Adipocyte (in vitro differentiated cells): ENCODE measurements at regions not wholly inside any gene's neighbourhood (a gene's known extent, or its start where the extent isn't known, plus 50 kb on each side); places are given as distances from the start of the nearest gene placed in this dataset.
"Not testable (repeated sequence)": the region's sequence is repeated elsewhere in the genome, so short reads cannot be mapped to it uniquely, and the experiment has no call there.

Experiments
- DNase-seq: peaks from one replicate; pipeline ENCODE4 v3.0.0-alpha.2; 2015; ENCODE audit warnings: low read depth
- H3K27me3 ChIP-seq: replicated peaks from 2 replicates; pipeline ENCODE4 v1.7.0; 2013; ENCODE audit warnings: mild to moderate bottlenecking, low read length, moderate library complexity; ENCODE audit not compliant: control insufficient read depth, insufficient read depth
- H3K36me3 ChIP-seq: 2 replicates; pipeline ENCODE4 v1.7.0; 2013; ENCODE audit warnings: low read length, mild to moderate bottlenecking, moderate library complexity; ENCODE audit not compliant: control insufficient read depth, insufficient read depth, severe bottlenecking
- H3K4me1 ChIP-seq: 2 replicates; pipeline ENCODE4 v1.7.0; 2013; ENCODE audit warnings: mild to moderate bottlenecking, low read length, moderate library complexity; ENCODE audit not compliant: control insufficient read depth, insufficient read depth
- H3K4me3 ChIP-seq: 2 replicates; pipeline ENCODE4 v1.7.0; 2013; ENCODE audit warnings: mild to moderate bottlenecking, low read length, moderate library complexity
- H3K9ac ChIP-seq: 2 replicates; pipeline ENCODE4 v1.7.0; 2013; ENCODE audit warnings: mild to moderate bottlenecking, low read length, moderate library complexity
- H3K9me3 ChIP-seq: 2 replicates; pipeline ENCODE4 v1.7.0; 2013; ENCODE audit warnings: mild to moderate bottlenecking, low read length, moderate library complexity; ENCODE audit not compliant: control insufficient read depth

DNA sequence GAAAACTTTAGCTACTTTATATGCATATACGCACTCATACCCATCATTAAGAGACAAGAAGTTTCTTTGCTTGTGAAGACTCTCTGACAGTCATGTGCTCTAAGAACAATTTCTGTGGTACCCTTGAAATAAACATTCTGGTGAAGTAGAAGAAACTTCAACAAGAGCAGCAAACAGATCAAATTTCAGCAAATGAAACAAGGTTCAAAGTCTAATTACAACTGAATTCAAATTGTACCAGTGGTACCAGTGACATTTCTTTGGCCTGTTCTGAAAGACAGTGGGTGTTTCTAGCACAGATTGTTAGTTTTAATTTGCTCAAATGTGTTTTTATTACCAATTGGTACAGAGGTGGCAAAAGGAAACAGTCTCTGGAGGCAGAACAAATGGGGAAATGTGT is 391.0 kb downstream of the CHSY3 start:
- Histone ChIP-seq H3K9ac (no peak overlapping the region), H3K27me3 (no peaks in the 10 kb centered on the region), H3K4me3 (no peak overlapping the region), H3K36me3 (no peaks in the 10 kb centered on the region), H3K4me1 (peaks cover 2% of the 10 kb centered on the region), H3K9me3 (no peaks in the 10 kb centered on the region)
- DNase-seq, result peak; percentile 3

DNA sequence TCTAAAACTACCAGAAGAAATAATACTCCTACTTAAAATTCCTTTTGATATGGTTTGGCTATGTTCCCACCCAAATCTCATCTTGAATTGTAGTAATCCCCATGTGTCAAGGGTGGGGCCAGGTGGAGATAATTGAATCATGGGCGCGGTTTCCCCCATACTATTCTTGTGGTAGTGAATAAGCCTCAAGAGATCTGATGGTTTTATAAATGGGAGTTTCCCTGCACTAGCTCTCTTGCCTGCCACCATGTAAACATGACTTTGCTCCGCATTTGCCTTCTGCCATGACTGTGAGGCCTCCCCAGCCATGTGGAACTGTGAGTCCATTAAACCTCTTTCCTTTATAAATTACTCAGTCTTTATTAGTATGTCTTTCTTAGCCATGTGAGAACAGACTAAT is 390.5 kb downstream of the CHSY3 start:
- H3K9me3 ChIP-seq, DNase-seq, H3K4me3 ChIP-seq, H3K4me1 ChIP-seq, H3K9ac ChIP-seq, H3K27me3 ChIP-seq, H3K36me3 ChIP-seq: not testable (repeated sequence)

DNA sequence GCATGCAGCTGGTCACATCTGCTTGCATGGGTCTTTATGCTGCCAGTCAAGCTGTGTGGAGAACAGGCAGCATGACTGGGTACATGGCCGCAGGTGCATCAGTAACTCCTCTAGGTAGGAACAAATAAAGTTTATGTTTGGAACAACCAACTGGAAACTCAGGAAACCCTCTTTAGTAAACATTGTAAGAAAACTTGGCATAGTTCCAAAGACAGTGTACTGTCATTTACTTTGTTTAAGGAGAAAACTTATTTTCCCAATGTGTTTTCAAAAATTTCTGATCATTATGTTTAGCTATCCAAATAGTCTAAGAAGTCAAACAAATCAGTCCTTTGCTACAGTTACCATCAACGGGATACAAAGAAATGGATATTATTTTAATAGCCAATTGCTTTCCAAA is 386.0 kb downstream of the CHSY3 start:
- Histone ChIP-seq H3K4me3 (no peak overlapping the region), H3K36me3 (no peaks in the 10 kb centered on the region), H3K9me3 (no peaks in the 10 kb centered on the region), H3K9ac (no peak overlapping the region), H3K27me3 (no peaks in the 10 kb centered on the region), H3K4me1 (peaks cover 33% of the 10 kb centered on the region)
- DNase-seq, result peak; percentile 7

DNA sequence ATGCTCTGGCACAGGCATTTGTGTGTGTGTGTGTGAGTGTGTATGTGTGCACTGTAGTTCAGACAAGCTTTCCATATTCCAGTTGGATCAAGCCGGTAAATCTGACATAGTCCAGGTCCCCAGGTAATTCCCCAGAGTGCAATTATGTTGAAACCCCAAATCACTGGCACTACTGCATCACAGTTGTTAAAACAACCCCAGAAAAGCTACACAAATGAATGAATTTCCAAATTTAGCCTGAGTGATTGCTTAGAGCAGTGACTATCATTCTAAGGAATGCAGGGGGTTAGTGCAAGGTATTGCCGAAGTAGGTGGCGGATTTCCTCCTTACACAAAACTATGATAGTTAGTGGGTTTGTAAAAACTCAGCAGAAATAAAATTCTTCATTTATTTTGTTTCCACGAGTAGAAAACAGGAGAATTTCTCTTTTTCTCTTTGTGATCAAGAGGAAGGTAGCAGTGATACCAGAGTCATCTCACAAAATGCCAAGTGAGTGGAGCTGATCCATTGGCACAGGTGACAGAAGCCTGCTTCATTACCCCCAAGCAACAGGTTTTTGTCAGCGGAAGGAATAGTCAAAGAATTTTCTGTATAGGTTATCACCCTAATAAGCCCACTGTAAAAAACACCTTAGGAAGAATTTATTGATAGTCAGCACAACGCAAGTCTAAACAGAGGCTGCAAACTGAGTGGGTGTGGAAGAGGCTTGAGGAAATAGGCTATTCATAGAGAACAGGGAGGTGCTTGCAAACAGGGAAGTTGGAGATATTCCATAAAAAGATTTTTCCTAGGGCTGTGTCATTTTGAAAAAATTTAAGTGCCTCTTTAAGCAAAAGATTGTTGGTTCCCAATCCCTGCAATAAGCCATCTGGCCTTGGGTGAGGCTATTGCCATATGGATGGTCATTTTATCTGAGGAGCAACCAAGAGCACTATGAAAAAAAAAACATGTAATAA is 385.1 kb downstream of the CHSY3 start:
- H3K9ac ChIP-seq, result no peak overlapping the region
- no peak overlapping the region for H3K4me3 ChIP-seq
- no peaks in the 10 kb centered on the region for H3K9me3 ChIP-seq
- H3K27me3 ChIP-seq, result no peaks in the 10 kb centered on the region
- DNase-seq, result peak; percentile 60
- H3K36me3 ChIP-seq, result no peaks in the 10 kb centered on the region
- peaks cover 33% of the 10 kb centered on the region for H3K4me1 ChIP-seq

DNA sequence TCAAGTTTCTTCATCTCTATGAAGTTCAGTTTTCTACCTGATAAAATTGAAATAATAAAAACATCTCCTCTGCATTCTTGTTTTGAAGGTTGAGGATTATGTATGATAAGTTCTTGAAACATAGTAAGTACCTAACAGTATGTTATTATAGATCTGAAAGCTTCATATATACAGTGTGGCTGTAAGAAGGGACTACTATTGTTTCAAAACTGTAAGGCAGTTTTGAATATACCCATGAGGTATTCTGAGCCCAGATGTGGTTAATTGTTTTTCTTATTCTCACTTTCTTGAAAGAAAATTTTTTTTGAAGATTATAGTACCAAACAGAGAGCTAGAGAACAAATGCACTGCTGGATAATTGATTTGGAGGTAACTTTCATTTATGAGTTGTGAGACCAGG is 383.2 kb downstream of the CHSY3 start:
- no peak for DNase-seq
- Histone ChIP-seq H3K4me3 (peak overlapping the region; percentile 38), H3K4me1 (peaks cover 36% of the 10 kb centered on the region)

DNA sequence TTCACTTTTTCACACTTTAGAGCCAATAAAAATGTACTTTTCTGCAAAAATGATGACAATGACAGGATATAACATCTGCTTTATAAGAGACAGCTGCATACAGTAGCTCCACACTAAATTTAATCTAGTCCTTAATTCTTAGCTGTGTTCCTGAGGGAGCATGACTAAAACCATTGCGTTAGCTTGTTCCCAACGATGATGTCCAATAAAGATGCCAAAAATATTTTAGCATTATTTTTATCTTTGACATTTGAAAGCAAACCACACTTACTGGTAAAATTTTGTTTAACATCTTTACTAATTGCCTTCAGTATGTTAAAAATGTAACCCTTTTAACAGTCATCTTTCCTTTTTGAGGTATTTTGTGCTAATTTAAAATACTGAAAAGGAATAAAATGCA is 382.7 kb downstream of the CHSY3 start:
- Histone ChIP-seq H3K36me3 (no peaks in the 10 kb centered on the region), H3K4me3 (no peak overlapping the region), H3K27me3 (no peaks in the 10 kb centered on the region), H3K4me1 (peaks cover 38% of the 10 kb centered on the region), H3K9ac (no peak overlapping the region), H3K9me3 (no peaks in the 10 kb centered on the region)
- peak; percentile 64 for DNase-seq

More for the DNA sequence above, 383.2 kb downstream of the CHSY3 start:
- Histone ChIP-seq H3K9me3 (no peaks in the 10 kb centered on the region), H3K27me3 (no peaks in the 10 kb centered on the region), H3K36me3 (no peaks in the 10 kb centered on the region), H3K9ac (no peak overlapping the region)

DNA sequence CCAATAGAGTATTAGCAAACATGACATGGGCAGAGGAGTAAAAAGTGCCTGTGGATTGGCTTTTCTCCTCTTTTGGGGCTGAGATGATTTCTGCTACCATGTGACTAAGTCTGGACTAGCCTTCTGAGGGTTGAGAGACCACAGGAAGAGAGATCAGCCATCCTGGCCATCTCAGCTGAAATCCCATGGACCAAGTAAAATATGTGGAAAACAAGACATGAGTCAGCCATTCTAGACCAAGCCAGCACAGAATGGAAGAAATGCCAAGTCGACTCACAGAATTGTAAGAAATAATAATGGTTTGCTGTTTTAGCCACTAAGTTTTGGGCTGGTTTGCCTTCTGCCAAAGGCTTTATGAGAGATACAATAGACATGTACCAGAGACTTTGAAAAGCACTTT is 377.8 kb downstream of the CHSY3 start:
- Histone ChIP-seq H3K9ac (no peak overlapping the region), H3K4me1 (peaks cover 36% of the 10 kb centered on the region), H3K4me3 (no peak overlapping the region), H3K9me3 (no peaks in the 10 kb centered on the region), H3K36me3 (no peaks in the 10 kb centered on the region), H3K27me3 (no peaks in the 10 kb centered on the region)
- DNase-seq, result peak; percentile 37

DNA sequence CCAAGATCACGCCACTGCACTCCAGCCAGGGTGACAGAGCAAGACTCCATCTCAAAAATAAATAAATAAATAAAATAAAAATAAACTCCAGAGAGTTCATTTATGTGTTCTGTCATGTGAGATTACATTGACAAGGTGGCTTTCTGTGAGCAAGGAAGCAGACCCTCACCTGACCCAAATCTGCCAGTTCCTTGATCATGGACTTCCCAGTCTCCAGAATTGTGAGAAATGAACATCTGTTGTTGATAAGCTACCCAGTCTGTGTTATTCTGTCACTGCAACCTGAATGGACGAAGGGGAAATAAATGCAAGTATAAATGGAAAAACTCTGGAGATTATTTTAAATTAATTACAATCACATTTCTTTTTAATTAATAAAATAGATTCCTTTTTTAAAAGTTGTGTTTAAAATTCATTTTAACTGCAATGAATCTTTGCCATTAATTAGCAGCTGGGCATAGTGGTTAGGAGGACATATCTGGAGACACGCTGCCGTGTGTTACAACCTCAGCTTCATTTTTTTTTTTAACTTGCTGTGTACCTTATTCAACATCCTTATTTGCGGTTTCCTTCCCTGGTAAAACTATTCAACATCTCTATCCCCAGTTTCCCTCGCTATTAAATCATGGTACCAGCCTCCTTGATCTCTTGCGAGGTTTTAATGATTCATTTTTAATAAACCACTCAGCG is 376.4 kb downstream of the CHSY3 start:
- Histone ChIP-seq H3K27me3 (no peaks in the 10 kb centered on the region), H3K4me3 (no peak overlapping the region), H3K9ac (no peak overlapping the region), H3K9me3 (no peaks in the 10 kb centered on the region), H3K36me3 (no peaks in the 10 kb centered on the region), H3K4me1 (peaks cover 27% of the 10 kb centered on the region)
- no peak for DNase-seq

DNA sequence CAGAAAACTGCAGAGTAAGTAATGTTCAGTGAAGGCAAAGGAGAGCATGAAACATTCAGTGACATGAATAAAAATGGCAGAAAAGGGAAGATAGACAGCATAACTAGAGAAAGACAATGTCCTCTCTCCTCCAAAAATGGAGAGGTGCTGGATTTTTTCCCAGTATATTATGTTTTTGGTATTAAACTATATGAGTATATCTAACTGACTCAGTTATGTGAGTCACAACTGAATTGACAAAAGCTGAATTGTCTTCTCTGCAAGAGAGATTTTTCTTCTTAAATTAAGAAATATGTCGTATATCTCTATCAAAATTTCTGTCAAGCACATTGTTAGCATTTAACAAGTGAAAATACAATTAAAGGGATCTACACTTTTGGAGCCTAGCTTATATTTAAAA is 375.1 kb downstream of the CHSY3 start:
- Histone ChIP-seq H3K9me3 (no peaks in the 10 kb centered on the region), H3K9ac (peak overlapping the region; percentile 26), H3K4me3 (peak overlapping the region; percentile 47), H3K4me1 (peaks cover 27% of the 10 kb centered on the region), H3K27me3 (peaks cover 3% of the 10 kb centered on the region), H3K36me3 (no peaks in the 10 kb centered on the region)
- DNase-seq, result peak; percentile 26

DNA sequence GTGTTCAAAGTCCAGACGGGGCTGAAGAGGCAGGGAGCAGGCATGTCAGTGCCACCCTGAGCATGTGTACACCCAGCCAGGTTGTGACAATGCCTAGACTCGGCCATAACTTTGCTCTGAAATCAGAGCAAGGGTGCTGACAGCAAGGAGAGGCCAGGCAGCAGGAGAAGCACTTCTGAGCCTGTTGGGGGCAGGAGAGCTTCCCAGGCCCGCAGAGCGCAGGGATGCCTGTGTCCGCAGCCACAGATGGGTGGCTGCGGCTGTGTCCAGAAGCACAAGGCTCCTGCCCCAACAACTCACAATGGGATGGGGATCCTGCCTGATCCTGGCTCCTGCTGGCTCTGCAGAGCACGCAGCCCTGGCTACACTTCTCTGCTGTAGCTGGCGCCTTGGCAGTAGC is 373.9 kb downstream of the CHSY3 start:
- H3K4me1 ChIP-seq, result peaks cover 32% of the 10 kb centered on the region
- no peak for DNase-seq
- no peaks in the 10 kb centered on the region for H3K36me3 ChIP-seq
- H3K4me3 ChIP-seq, result no peak overlapping the region
- peaks cover 3% of the 10 kb centered on the region for H3K27me3 ChIP-seq
- H3K9me3 ChIP-seq, result no peaks in the 10 kb centered on the region
- H3K9ac ChIP-seq, result no peak overlapping the region

DNA sequence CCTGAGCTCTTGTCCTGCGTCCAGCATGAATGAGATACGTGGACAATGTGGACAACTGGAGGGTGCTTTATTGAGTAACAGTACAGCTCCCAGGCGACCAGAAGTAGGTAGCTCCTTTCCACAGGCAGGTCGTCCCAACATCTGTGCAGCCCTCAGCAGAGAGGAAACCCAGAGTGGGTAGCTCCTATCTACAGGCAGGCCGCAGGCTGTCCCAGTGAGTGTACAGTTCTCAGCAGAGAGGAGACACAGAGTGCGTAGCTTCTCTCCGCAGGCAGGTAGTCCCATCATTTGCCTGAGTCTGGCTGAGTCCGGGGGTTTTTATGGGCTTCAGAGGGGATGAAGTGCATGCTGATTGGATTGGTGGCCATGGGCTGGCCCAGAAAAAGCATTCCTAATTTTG is 373.3 kb downstream of the CHSY3 start:
- H3K9ac ChIP-seq, result no peak overlapping the region
- H3K4me1 ChIP-seq, result peaks cover 29% of the 10 kb centered on the region
- H3K27me3 ChIP-seq, result peaks cover 3% of the 10 kb centered on the region
- no peak for DNase-seq
- H3K4me3 ChIP-seq, result no peak overlapping the region
- H3K36me3 ChIP-seq, result no peaks in the 10 kb centered on the region
- no peaks in the 10 kb centered on the region for H3K9me3 ChIP-seq
